ENCODE measurements at regions not wholly inside any gene's neighbourhood (a gene's known extent, or its start where the extent isn't known, plus 50 kb on each side); places are given as distances from the start of the nearest gene placed in this dataset.

GRCh38 chr13:69649063-69649392 is 458.6 kb upstream of the ATXN8OS start:
- ATAC-seq = no peak
- no peak for TF ChIP-seq ZNF8 (CRISPR knock-in tag; IDR thresholded peaks at IDR 0.05)
- TF ChIP-seq BACH2 (CRISPR knock-in tag; IDR thresholded peaks at IDR 0.05; ENCODE audit: borderline replicate concordance) = no peak
- TF ChIP-seq CREB5 (CRISPR knock-in tag; IDR thresholded peaks at IDR 0.05; ENCODE audit: low read depth) = no peak
- TF ChIP-seq PPARA (CRISPR knock-in tag; IDR thresholded peaks at IDR 0.05; ENCODE audit: borderline replicate concordance) = no peak
- no peak for TF ChIP-seq POU6F1 (CRISPR knock-in tag; IDR thresholded peaks at IDR 0.05; ENCODE audit: borderline replicate concordance, low read depth)
- no peak for TF ChIP-seq ZNF565 (CRISPR knock-in tag; conservative IDR thresholded peaks at IDR 0.05; ENCODE audit: low read depth)
- TF ChIP-seq CSRNP3 (CRISPR knock-in tag; IDR thresholded peaks at IDR 0.05) = no peak
- no peak for TF ChIP-seq ZFP30 (CRISPR knock-in tag; IDR thresholded peaks at IDR 0.05)
- TF ChIP-seq TCF4 (CRISPR knock-in tag; IDR thresholded peaks at IDR 0.05; ENCODE audit: borderline replicate concordance) = no peak
- TF ChIP-seq ISL1 (CRISPR knock-in tag; IDR thresholded peaks at IDR 0.05) = no peak
- no peak for TF ChIP-seq ZFP3 (CRISPR knock-in tag; IDR thresholded peaks at IDR 0.05)
- no peak for TF ChIP-seq ZC3H10 (CRISPR knock-in tag; IDR thresholded peaks at IDR 0.05)
- no peak for TF ChIP-seq ESRRG (CRISPR knock-in tag; IDR thresholded peaks at IDR 0.05)
- TF ChIP-seq CSDC2 (CRISPR knock-in tag; IDR thresholded peaks at IDR 0.05) = no peak
- TF ChIP-seq ZNF70 (CRISPR knock-in tag; IDR thresholded peaks at IDR 0.05) = no peak
- TF ChIP-seq PATZ1 (CRISPR knock-in tag; IDR thresholded peaks at IDR 0.05; ENCODE audit: borderline replicate concordance) = no peak

- TF ChIP-seq ISL1 (CRISPR knock-in tag; IDR thresholded peaks at IDR 0.05) = no peak
- TF ChIP-seq PPARA (CRISPR knock-in tag; IDR thresholded peaks at IDR 0.05; ENCODE audit: borderline replicate concordance) = no peak
- TF ChIP-seq CSRNP3 (CRISPR knock-in tag; IDR thresholded peaks at IDR 0.05) = no peak
- no peak for TF ChIP-seq TCF4 (CRISPR knock-in tag; IDR thresholded peaks at IDR 0.05; ENCODE audit: borderline replicate concordance)
- TF ChIP-seq OSR1 (CRISPR knock-in tag; IDR thresholded peaks at IDR 0.05) = no peak
- no peak for TF ChIP-seq POU6F1 (CRISPR knock-in tag; IDR thresholded peaks at IDR 0.05; ENCODE audit: borderline replicate concordance, low read depth)
- TF ChIP-seq PATZ1 (CRISPR knock-in tag; IDR thresholded peaks at IDR 0.05; ENCODE audit: borderline replicate concordance) = no peak
- TF ChIP-seq RARB (CRISPR knock-in tag; IDR thresholded peaks at IDR 0.05) = no peak
- TF ChIP-seq TOX (CRISPR knock-in tag; IDR thresholded peaks at IDR 0.05; ENCODE audit: borderline replicate concordance) = no peak
- no peak for TF ChIP-seq ZFP30 (CRISPR knock-in tag; IDR thresholded peaks at IDR 0.05)
- TF ChIP-seq ZFP3 (CRISPR knock-in tag; IDR thresholded peaks at IDR 0.05) = no peak
- no peak for TF ChIP-seq BACH2 (CRISPR knock-in tag; IDR thresholded peaks at IDR 0.05; ENCODE audit: borderline replicate concordance)
- no peak for TF ChIP-seq ZC3H10 (CRISPR knock-in tag; IDR thresholded peaks at IDR 0.05)
- no peak for TF ChIP-seq GLIS3 (CRISPR knock-in tag; IDR thresholded peaks at IDR 0.05)
- TF ChIP-seq ZNF70 (CRISPR knock-in tag; IDR thresholded peaks at IDR 0.05) = no peak
- TF ChIP-seq CREB5 (CRISPR knock-in tag; IDR thresholded peaks at IDR 0.05; ENCODE audit: low read depth) = no peak
- TF ChIP-seq ESRRG (CRISPR knock-in tag; IDR thresholded peaks at IDR 0.05) = no peak
- no peak for ATAC-seq
Measured at GRCh38 chr13:69648340-69649062, 459.1 kb upstream of the ATXN8OS start.
